H1 (cell line): ENCODE measurements at regions not wholly inside any gene's neighbourhood (a gene's known extent, or its start where the extent isn't known, plus 50 kb on each side); places are given as distances from the start of the nearest gene placed in this dataset.

Source experiments
- CTCF ChIA-PET: fragments of 300-600 bp; sonication (Branson Sonifier 250); formaldehyde crosslinking; loops from one replicate; lab custom pipeline; 2021; ENCODE audit not compliant: partially characterized antibody; lab: Charles Lee
- POLR2A ChIA-PET: fragments of 300-600 bp; sonication (Branson Sonifier 250); formaldehyde crosslinking; loops from one replicate; lab custom pipeline; 2021; ENCODE audit warnings: inconsistent platforms; ENCODE audit not compliant: partially characterized antibody; lab: Charles Lee
- DNase-seq, 2 experiments: peaks; one replicate each; pipeline versions ENCODE4 v3.0.0 to v3.0.0-alpha.2; 2010 to 2022; ENCODE audit warnings: low spot score in 2 of 2, low read depth in 1 of 2, mixed read lengths in 1 of 2
- FAIRE-seq: peaks from 2 replicates; lab custom pipeline; 2011; peaks lifted over from hg19 to GRCh38; lab: Jason Lieb, UNC
- H2AFZ ChIP-seq: 2 replicates; pipeline ENCODE4 v1.8.1; 2012; ENCODE audit warnings: low read length, inconsistent platforms
- H2AK5ac ChIP-seq: 2 replicates; pipeline ENCODE4 v1.6.1; 2013; ENCODE audit warnings: low read depth, low read length
- H2BK120ac ChIP-seq: replicated peaks from 2 replicates; pipeline ENCODE3; 2013; ENCODE audit warnings: low read depth, low read length, inconsistent platforms
- H2BK12ac ChIP-seq: 2 replicates; pipeline ENCODE4 v1.6.1; 2013; ENCODE audit warnings: low read depth, low read length
- H2BK15ac ChIP-seq: 2 replicates; pipeline ENCODE4 v1.6.1; 2013; ENCODE audit warnings: low read length
- H2BK20ac ChIP-seq: 2 replicates; pipeline ENCODE4 v1.6.1; 2013; ENCODE audit warnings: low read length
- H2BK5ac ChIP-seq: 2 replicates; pipeline ENCODE4 v1.6.1; 2013; ENCODE audit warnings: low read depth, low read length
- H3K14ac ChIP-seq: 2 replicates; pipeline ENCODE4 v1.6.1; 2013; ENCODE audit warnings: inconsistent platforms; ENCODE audit not compliant: insufficient read length
- H3K18ac ChIP-seq: 2 replicates; pipeline ENCODE4 v1.6.1; 2013; ENCODE audit warnings: low read length; ENCODE audit errors: extremely low read depth
- H3K23ac ChIP-seq: 2 replicates; pipeline ENCODE4 v1.6.1; 2013; ENCODE audit warnings: inconsistent platforms; ENCODE audit not compliant: insufficient read length
- H3K23me2 ChIP-seq: 2 replicates; pipeline ENCODE4 v1.6.1; 2013; ENCODE audit warnings: low read depth, low read length
- H3K27ac ChIP-seq: 2 replicates; pipeline ENCODE4 v1.6.1; 2011; ENCODE audit warnings: low read depth, low read length, inconsistent platforms
- H3K27me3 ChIP-seq, 4 experiments: replicated peaks in 1 of 4; 1 replicate in 1 of 4; 2 replicates in 3 of 4; pipeline versions ENCODE4 v1.6.1 to v1.8.1; 2011 to 2013; ENCODE audit warnings: low read length in 3 of 4, mild to moderate bottlenecking in 3 of 4, inconsistent platforms in 2 of 4, mixed read lengths in 2 of 4, moderate library complexity in 1 of 4; ENCODE audit not compliant: control insufficient read depth in 3 of 4, insufficient read depth in 3 of 4; ENCODE audit errors: extremely low read depth in 1 of 4
- H3K36me3 ChIP-seq, 4 experiments: 2 replicates each; pipeline versions ENCODE4 v1.6.1 to v1.8.1; 2011 to 2013; ENCODE audit warnings: mild to moderate bottlenecking in 4 of 4, low read length in 3 of 4, moderate library complexity in 2 of 4, control low read depth in 1 of 4, inconsistent platforms in 1 of 4; ENCODE audit not compliant: insufficient read depth in 4 of 4, control insufficient read depth in 2 of 4
- H3K4ac ChIP-seq: replicated peaks from 2 replicates; pipeline ENCODE3; 2013; ENCODE audit warnings: low read length, low read depth, mixed read lengths, inconsistent platforms; ENCODE audit not compliant: insufficient read length
- H3K4me1 ChIP-seq, 4 experiments: replicated peaks in 1 of 4; 1 replicate in 1 of 4; 2 replicates in 3 of 4; pipeline versions ENCODE4 v1.6.1 to v1.8.1; 2011 to 2013; ENCODE audit warnings: low read length in 3 of 4, inconsistent platforms in 2 of 4, mixed read lengths in 1 of 4; ENCODE audit not compliant: insufficient read depth in 4 of 4, control insufficient read depth in 3 of 4
- H3K4me2 ChIP-seq, 2 experiments: 2 replicates each; pipeline versions ENCODE4 v1.6.1 to v1.8.1; 2011 to 2013; ENCODE audit warnings: low read depth in 2 of 2, low read length in 2 of 2, control low read depth in 1 of 2, inconsistent platforms in 1 of 2, mild to moderate bottlenecking in 1 of 2; ENCODE audit not compliant: insufficient read depth in 1 of 2
- H3K4me3 ChIP-seq, 4 experiments: fragments of 200-600, 300-600 bp in 1 of 4; sonication (generic), shearing (Covaris generic), sonication (Bioruptor Twin) in 1 of 4; 2 replicates each; pipeline versions ENCODE4 v1.5.1 to v1.8.1; 2011 to 2016; ENCODE audit warnings: low read length in 4 of 4, low read depth in 3 of 4, control low read depth in 2 of 4, inconsistent platforms in 2 of 4, mild to moderate bottlenecking in 2 of 4, mixed read lengths in 1 of 4, moderate library complexity in 1 of 4; ENCODE audit not compliant: insufficient read depth in 2 of 4; ENCODE audit errors: extremely low read depth in 1 of 4
- H3K56ac ChIP-seq: replicated peaks from 2 replicates; pipeline ENCODE3; 2013; ENCODE audit warnings: low read depth, mild to moderate bottlenecking, mixed read lengths, low read length, inconsistent platforms; ENCODE audit not compliant: insufficient read length
- H3K79me1 ChIP-seq: 2 replicates; pipeline ENCODE4 v1.6.1; 2013; ENCODE audit warnings: low read depth, low read length, control low read depth
- H3K79me2 ChIP-seq, 2 experiments: 2 replicates each; pipeline versions ENCODE4 v1.6.1 to v1.8.1; 2012 to 2013; ENCODE audit warnings: low read length in 2 of 2, mild to moderate bottlenecking in 2 of 2, inconsistent platforms in 1 of 2; ENCODE audit not compliant: insufficient read depth in 2 of 2, control insufficient read depth in 1 of 2
- H3K9ac ChIP-seq, 4 experiments: replicated peaks in 1 of 4; 1 replicate in 1 of 4; 2 replicates in 3 of 4; pipeline versions ENCODE4 v1.6.1 to v1.8.1; 2011 to 2013; ENCODE audit warnings: low read depth in 3 of 4, low read length in 3 of 4, control low read depth in 2 of 4, mild to moderate bottlenecking in 2 of 4, moderate library complexity in 2 of 4, inconsistent platforms in 1 of 4; ENCODE audit errors: extremely low read depth in 1 of 4
- H3K9me3 ChIP-seq, 2 experiments: 2 replicates each; pipeline versions ENCODE4 v1.6.1 to v1.8.1; 2012 to 2013; ENCODE audit warnings: mild to moderate bottlenecking in 2 of 2, moderate library complexity in 2 of 2, control low read depth in 1 of 2, inconsistent platforms in 1 of 2, low read depth in 1 of 2, low read length in 1 of 2, mixed read lengths in 1 of 2; ENCODE audit not compliant: insufficient read depth in 2 of 2
- H4K20me1 ChIP-seq, 2 experiments: replicated peaks in 1 of 2; 2 replicates each; pipeline versions ENCODE3 to v1.8.1; 2011 to 2013; ENCODE audit warnings: inconsistent platforms in 2 of 2, low read length in 2 of 2, mild to moderate bottlenecking in 1 of 2; ENCODE audit not compliant: insufficient read depth in 2 of 2, control insufficient read depth in 1 of 2
- H4K5ac ChIP-seq: 2 replicates; pipeline ENCODE4 v1.6.1; 2013; ENCODE audit warnings: low read length, low read depth, mixed read lengths, inconsistent platforms; ENCODE audit not compliant: insufficient read length
- H4K8ac ChIP-seq: 2 replicates; pipeline ENCODE4 v1.8.0; 2013; ENCODE audit warnings: mild to moderate bottlenecking, moderate library complexity, low read length, inconsistent platforms; ENCODE audit not compliant: insufficient read depth; ENCODE audit errors: extremely low read depth
- H4K91ac ChIP-seq: replicated peaks from 2 replicates; pipeline ENCODE3; 2013; ENCODE audit warnings: low read length, mixed read lengths, inconsistent platforms; ENCODE audit not compliant: insufficient read length
- ASH2L ChIP-seq: fragments of 200-600, 300-600 bp; sonication (generic); IDR thresholded peaks from one replicate; pipeline ENCODE4 v1.7.1; 2017; ENCODE audit warnings: low read length
- ATF3 ChIP-seq: IDR thresholded peaks from 2 replicates; pipeline ENCODE4 v1.6.1; 2011; ENCODE audit warnings: low read depth, mild to moderate bottlenecking, low read length; ENCODE audit not compliant: insufficient read depth
- CHD2 ChIP-seq: IDR thresholded peaks from 2 replicates; pipeline ENCODE4 v1.6.1; 2012; ENCODE audit warnings: low read length, improper control_type of control experiment
- GTF2F1 ChIP-seq: IDR thresholded peaks from 2 replicates; pipeline ENCODE4 v1.6.1; 2012; ENCODE audit warnings: low read depth, low read length, improper control_type of control experiment, borderline replicate concordance
- KDM5A ChIP-seq: fragments of 200-600 bp; IDR thresholded peaks from 2 replicates; pipeline ENCODE4 v1.7.1; 2012; ENCODE audit warnings: mild to moderate bottlenecking, low read length, inconsistent platforms, mixed read lengths
- RXRA ChIP-seq: IDR thresholded peaks from 2 replicates; pipeline ENCODE4 v1.6.1; 2011; ENCODE audit warnings: low read depth, mild to moderate bottlenecking, low read length, moderate library complexity; ENCODE audit not compliant: insufficient read depth
- SIX5 ChIP-seq: IDR thresholded peaks from 2 replicates; pipeline ENCODE4 v1.6.1; 2011; ENCODE audit warnings: mild to moderate bottlenecking, low read depth, low read length
- TAF7 ChIP-seq: optimal IDR thresholded peaks from 2 replicates; pipeline ENCODE3; 2011; ENCODE audit warnings: low read depth, mild to moderate bottlenecking, inconsistent platforms, low read length, moderate library complexity, borderline replicate concordance
- USF2 ChIP-seq: IDR thresholded peaks from 2 replicates; pipeline ENCODE4 v1.6.1; 2011; ENCODE audit warnings: low read length, improper control_type of control experiment
- WGBS, 2 experiments: shearing (Covaris generic) in 1 of 2; methylation state at CpG; one replicate each; pipeline versions ENCODE4 v1.1.6 to v1.1.7; 2013 to 2015; ENCODE audit warnings: low lambda C conversion rate in 2 of 2, mixed read lengths in 2 of 2, inconsistent platforms in 1 of 2, low coverage in 1 of 2, missing lambda C conversion rate in 1 of 2; ENCODE audit not compliant: insufficient replicate concordance in 2 of 2, insufficient coverage in 1 of 2, insufficient read length in 1 of 2; ENCODE audit errors: extremely low coverage in 1 of 2, missing lambda C conversion rate in 1 of 2; 5-methylcytosine and 5-hydroxymethylcytosine counted together

GRCh38 chr10:128215733-128216132, 89.5 kb upstream of the MKI67 start:
- no peaks in the 10 kb centered on the region for H3K9me3 ChIP-seq
- no peak overlapping the region for H3K9ac ChIP-seq
- CTCF ChIA-PET: interaction anchor here (0.6 kb wide), 1 partner anchor 324 kb away, joined by 3 read pairs; no protein-coding TSS in a partner anchor
- H3K4me1 ChIP-seq: peaks cover 0 to 7% (median 5%) of the 10 kb centered on the region in 4 experiments; a peak in 4 of 7 replicates
- H3K23ac ChIP-seq: no peak overlapping the region
- no peak for DNase-seq
- WGBS, 2 experiments: 86% methylated on average over 6 of the region's 8 CpGs; no CpG with 5 or more reads in 1 of the 2 experiments
- no peak overlapping the region for H2BK12ac ChIP-seq
- H2BK15ac ChIP-seq: no peak overlapping the region
- no peak overlapping the region for H3K4me3 ChIP-seq
- H2AK5ac ChIP-seq: no peak overlapping the region
- no peak overlapping the region for H2AFZ ChIP-seq
- H4K20me1 ChIP-seq: no peaks in the 10 kb centered on the region
- no peak overlapping the region for H2BK20ac ChIP-seq
- H4K5ac ChIP-seq: no peak overlapping the region
- peaks cover 0 to 10% (median 9%) of the 10 kb centered on the region in 4 experiments; a peak in 6 of 7 replicates for H3K27me3 ChIP-seq
- H3K4me2 ChIP-seq: no peak overlapping the region
- H3K4ac ChIP-seq: no peak overlapping the region
- no peaks in the 10 kb centered on the region for H3K36me3 ChIP-seq
- no peak overlapping the region for H3K18ac ChIP-seq
- H4K8ac ChIP-seq: no peak overlapping the region
- POLR2A ChIA-PET: no interaction called here
- H3K79me2 ChIP-seq: no peaks in the 10 kb centered on the region
- H3K79me1 ChIP-seq: no peaks in the 10 kb centered on the region
- H3K14ac ChIP-seq: no peak overlapping the region
- no peak overlapping the region for H2BK120ac ChIP-seq
- H3K27ac ChIP-seq: no peak overlapping the region
- no peak for FAIRE-seq
- no peak for TF ChIP-seq CHD2
- no peak for TF ChIP-seq USF2
- TF ChIP-seq ATF3: no peak
- no peak for TF ChIP-seq RXRA
- TF ChIP-seq TAF7: no peak
- TF ChIP-seq SIX5: no peak
- TF ChIP-seq KDM5A: no peak
- TF ChIP-seq ASH2L: no peak
- no peak for TF ChIP-seq GTF2F1
- no peak overlapping the region for H4K91ac ChIP-seq
- peaks cover 5% of the 10 kb centered on the region; the same call in 1 of the 2 replicates for H3K23me2 ChIP-seq
- H2BK5ac ChIP-seq: no peak overlapping the region
- no peak overlapping the region for H3K56ac ChIP-seq
